Neural cell (in vitro differentiated cells): ENCODE measurements at regions not wholly inside any gene's neighbourhood (a gene's known extent, or its start where the extent isn't known, plus 50 kb on each side); places are given as distances from the start of the nearest gene placed in this dataset.

Source experiments
- H2AFZ ChIP-seq: fragments of 200-600, 300-800 bp; sonication (generic), shearing (Covaris generic); 2 replicates; pipeline ENCODE4 v1.6.0; 2014; ENCODE audit warnings: low read depth, mild to moderate bottlenecking, antibody characterized with exemption, low read length, moderate library complexity
- H3F3A ChIP-seq: fragments of 200-600 bp; shearing (Covaris generic); 2 replicates; pipeline ENCODE4 v1.6.1; 2016; ENCODE audit warnings: mild to moderate bottlenecking, moderate library complexity, mixed read lengths, antibody characterized with exemption, low read length; ENCODE audit not compliant: insufficient read depth, poor library complexity, severe bottlenecking
- H3K27ac ChIP-seq: fragments of 200-600, 300-800 bp; sonication (generic), shearing (Covaris generic); 2 replicates; pipeline ENCODE4 v1.5.1; 2014; ENCODE audit warnings: mild to moderate bottlenecking, low read length, moderate library complexity
- H3K27me3 ChIP-seq: fragments of 300-800, 200-600 bp; sonication (generic), shearing (Covaris generic); 2 replicates; pipeline ENCODE4 v1.6.0; 2014; ENCODE audit warnings: mild to moderate bottlenecking, low read depth, low read length, moderate library complexity; ENCODE audit not compliant: insufficient read depth
- H3K36me3 ChIP-seq: fragments of 300-800, 200-600 bp; sonication (generic), shearing (Covaris generic); 2 replicates; pipeline ENCODE4 v1.5.1; 2014; ENCODE audit warnings: mild to moderate bottlenecking, antibody characterized with exemption, low read length, moderate library complexity; ENCODE audit not compliant: insufficient read depth
- H3K4me2 ChIP-seq: fragments of 300-800, 200-600 bp; sonication (generic), shearing (Covaris generic); 2 replicates; pipeline ENCODE4 v1.6.0; 2014; ENCODE audit warnings: mild to moderate bottlenecking, low read length
- H3K4me3 ChIP-seq: fragments of 300-800, 200-600 bp; sonication (generic), shearing (Covaris generic); 2 replicates; pipeline ENCODE4 v1.5.1; 2014; ENCODE audit warnings: mild to moderate bottlenecking, low read length, moderate library complexity
- H3K79me2 ChIP-seq: fragments of 200-600 bp; shearing (Covaris generic); replicated peaks from 2 replicates; pipeline ENCODE4 v1.6.0; 2014; ENCODE audit warnings: mild to moderate bottlenecking, low read length, moderate library complexity; ENCODE audit not compliant: insufficient read depth
- H3K9ac ChIP-seq: fragments of 300-800, 200-600 bp; sonication (generic), shearing (Covaris generic); 2 replicates; pipeline ENCODE4 v1.6.1; 2016; ENCODE audit warnings: mild to moderate bottlenecking, low read length, mixed read lengths
- H3K9me2 ChIP-seq: fragments of 200-600 bp; shearing (Covaris generic); 2 replicates; pipeline ENCODE4 v1.6.1; 2016; ENCODE audit warnings: mild to moderate bottlenecking, low read length, mixed read lengths; ENCODE audit not compliant: insufficient read depth
- H3K9me3 ChIP-seq: fragments of 200-600, 300-800 bp; sonication (generic), shearing (Covaris generic); 2 replicates; pipeline ENCODE4 v1.6.1; 2016; ENCODE audit warnings: mild to moderate bottlenecking, mixed run types, low read length, moderate library complexity, mixed read lengths
- H4K20me1 ChIP-seq: fragments of 200-600 bp; shearing (Covaris generic); 2 replicates; pipeline ENCODE4 v1.6.1; 2016; ENCODE audit warnings: mild to moderate bottlenecking, mixed run types; ENCODE audit not compliant: insufficient read depth
- CTCF ChIP-seq: fragments of 450-650 bp; IDR thresholded peaks from 2 replicates; pipeline ENCODE4 v1.5.1; 2014; ENCODE audit warnings: antibody characterized with exemption, mild to moderate bottlenecking, moderate library complexity; ENCODE audit not compliant: poor library complexity, severe bottlenecking
- EP300 ChIP-seq: fragments of 450-650 bp; conservative IDR thresholded peaks from 2 replicates; pipeline ENCODE4 v1.6.1; 2014; ENCODE audit warnings: antibody characterized with exemption, mild to moderate bottlenecking, moderate library complexity; ENCODE audit not compliant: poor library complexity, severe bottlenecking
- EZH2 ChIP-seq: fragments of 200-600, 300-800 bp; shearing (Covaris generic), sonication (generic); IDR thresholded peaks from 2 replicates; pipeline ENCODE4 v1.6.1; 2014; ENCODE audit warnings: antibody characterized with exemption, low read length, borderline replicate concordance, mild to moderate bottlenecking; ENCODE audit not compliant: insufficient read depth, poor library complexity, severe bottlenecking
- MXI1 ChIP-seq: fragments of 450-650 bp; conservative IDR thresholded peaks from 2 replicates; pipeline ENCODE4 v1.6.1; 2014; ENCODE audit warnings: antibody characterized with exemption, mild to moderate bottlenecking; ENCODE audit not compliant: poor library complexity, severe bottlenecking
- POLR2AphosphoS5 ChIP-seq: IDR thresholded peaks from 2 replicates; pipeline ENCODE4 v1.6.1; 2012
- RAD21 ChIP-seq: fragments of 450-650 bp; conservative IDR thresholded peaks from 2 replicates; pipeline ENCODE4 v1.6.1; 2014; ENCODE audit warnings: antibody characterized with exemption, mild to moderate bottlenecking, moderate library complexity
- REST ChIP-seq: IDR thresholded peaks from 2 replicates; pipeline ENCODE4 v1.6.1; 2012; ENCODE audit warnings: borderline replicate concordance
- SMC3 ChIP-seq: fragments of 450-650 bp; conservative IDR thresholded peaks from 2 replicates; pipeline ENCODE4 v1.6.1; 2014; ENCODE audit warnings: antibody characterized with exemption, mild to moderate bottlenecking, moderate library complexity; ENCODE audit not compliant: poor library complexity
- TAF1 ChIP-seq: IDR thresholded peaks from 2 replicates; pipeline ENCODE4 v1.6.1; 2012; ENCODE audit warnings: low read depth

GRCh38 chr7:15914611-15915010, 228.1 kb upstream of the MEOX2 start:
- TF ChIP-seq RAD21 (no peak), POLR2AphosphoS5 (no peak), TAF1 (no peak), EP300 (no peak), REST (no peak), MXI1 (no peak), SMC3 (no peak), CTCF (no peak), EZH2 (no peak)
- H3K4me3 ChIP-seq: no peak overlapping the region
- H3K9me2 ChIP-seq: no peaks in the 10 kb centered on the region
- no peaks in the 10 kb centered on the region for H3K27me3 ChIP-seq
- no peak overlapping the region for H3K9ac ChIP-seq
- H3K9me3 ChIP-seq: no peaks in the 10 kb centered on the region
- H3K36me3 ChIP-seq: no peaks in the 10 kb centered on the region
- H3K27ac ChIP-seq: no peak overlapping the region
- no peak overlapping the region for H2AFZ ChIP-seq
- H4K20me1 ChIP-seq: no peaks in the 10 kb centered on the region
- H3K4me2 ChIP-seq: no peak overlapping the region
- H3F3A ChIP-seq: no peaks in the 10 kb centered on the region
- H3K79me2 ChIP-seq: no peaks in the 10 kb centered on the region

GRCh38 chr7:15906436-15906835, 220.0 kb upstream of the MEOX2 start:
- Histone ChIP-seq H3K4me3 (no peak overlapping the region), H3K36me3 (no peaks in the 10 kb centered on the region), H3K79me2 (no peaks in the 10 kb centered on the region), H3K9ac (no peak overlapping the region), H4K20me1 (no peaks in the 10 kb centered on the region), H3K27me3 (no peaks in the 10 kb centered on the region), H2AFZ (no peak overlapping the region), H3F3A (no peaks in the 10 kb centered on the region), H3K9me3 (no peaks in the 10 kb centered on the region), H3K4me2 (no peak overlapping the region), H3K27ac (no peak overlapping the region), H3K9me2 (no peaks in the 10 kb centered on the region)
- TF ChIP-seq REST: no peak
